Liver (tissue), 8 donors: ENCODE measurements at regions not wholly inside any gene's neighbourhood (a gene's known extent, or its start where the extent isn't known, plus 50 kb on each side); places are given as distances from the start of the nearest gene placed in this dataset.
"Not testable (repeated sequence)": the region's sequence is repeated elsewhere in the genome, so short reads cannot be mapped to it uniquely, and the experiment has no call there.

ENCODE experiments used
- DNase-seq: peaks from one replicate; pipeline ENCODE4 v3.0.0-alpha.2; 2017; ENCODE audit warnings: low spot score
- H3K27ac ChIP-seq, 2 donors: one replicate each; pipeline ENCODE4 v1.7.0; 2013; ENCODE audit warnings: inconsistent platforms in 2 of 2, low read length in 2 of 2, control low read depth in 1 of 2, low read depth in 1 of 2, mild to moderate bottlenecking in 1 of 2
- H3K27me3 ChIP-seq, 4 donors: one replicate each; pipeline versions ENCODE4 v1.6.1 to v1.7.0; 2013; ENCODE audit warnings: low read length in 3 of 4, inconsistent platforms in 1 of 4, mild to moderate bottlenecking in 1 of 4, moderate library complexity in 1 of 4; ENCODE audit not compliant: control insufficient read depth in 4 of 4, insufficient read depth in 4 of 4
- H3K36me3 ChIP-seq, 4 donors: one replicate each; pipeline versions ENCODE4 v1.6.1 to v1.7.0; 2013; ENCODE audit warnings: low read length in 3 of 4, mild to moderate bottlenecking in 3 of 4, low read depth in 1 of 4, moderate library complexity in 1 of 4; ENCODE audit not compliant: control insufficient read depth in 4 of 4, insufficient read depth in 3 of 4
- H3K4me1 ChIP-seq, 4 donors: one replicate each; pipeline versions ENCODE4 v1.6.1 to v1.7.0; 2013; ENCODE audit warnings: low read length in 3 of 4, mild to moderate bottlenecking in 3 of 4, moderate library complexity in 1 of 4; ENCODE audit not compliant: control insufficient read depth in 4 of 4, insufficient read depth in 4 of 4
- H3K4me3 ChIP-seq, 3 donors: one replicate each; pipeline versions ENCODE4 v1.6.1 to v1.7.0; 2013; ENCODE audit warnings: low read length in 3 of 3, control low read depth in 1 of 3, low read depth in 1 of 3, mild to moderate bottlenecking in 1 of 3
- H3K9ac ChIP-seq, 2 donors: one replicate each; pipeline ENCODE4 v1.7.0; 2013; ENCODE audit warnings: low read length in 2 of 2, mild to moderate bottlenecking in 2 of 2, moderate library complexity in 2 of 2, control low read depth in 1 of 2, low read depth in 1 of 2
- H3K9me3 ChIP-seq, 4 donors: one replicate each; pipeline versions ENCODE4 v1.6.1 to v1.7.0; 2013; ENCODE audit warnings: low read length in 3 of 4; ENCODE audit not compliant: control insufficient read depth in 4 of 4
- CTCF ChIP-seq: fragments of 150-350 bp; IDR thresholded peaks from 2 replicates; pipeline ENCODE4 v1.5.1; 2017; ENCODE audit warnings: improper control_type of control experiment, low read depth, low read length; ENCODE audit not compliant: missing input control
- EGR1 ChIP-seq, 2 donors: IDR thresholded peaks; 2 replicates each; pipeline ENCODE4 v1.6.1; 2016 to 2018; ENCODE audit warnings: antibody characterized with exemption in 2 of 2, low read depth in 2 of 2
- FOXA1 ChIP-seq: IDR thresholded peaks from 2 replicates; pipeline ENCODE4 v1.6.1; 2016; ENCODE audit warnings: antibody characterized with exemption
- FOXA2 ChIP-seq: IDR thresholded peaks from 2 replicates; pipeline ENCODE4 v1.6.1; 2016; ENCODE audit warnings: antibody characterized with exemption
- GABPA ChIP-seq, 2 donors: IDR thresholded peaks in 1 of 2; conservative IDR thresholded peaks in 1 of 2; 2 replicates each; pipeline ENCODE4 v1.6.1; 2016; ENCODE audit warnings: antibody characterized with exemption in 2 of 2, mild to moderate bottlenecking in 1 of 2, moderate library complexity in 1 of 2
- JUND ChIP-seq, 2 donors: IDR thresholded peaks; 2 replicates each; pipeline ENCODE4 v1.6.1; 2016; ENCODE audit warnings: antibody characterized with exemption in 2 of 2
- MAX ChIP-seq: IDR thresholded peaks from 2 replicates; pipeline ENCODE4 v1.6.1; 2016; ENCODE audit warnings: antibody characterized with exemption
- NR2F2 ChIP-seq: IDR thresholded peaks from 2 replicates; pipeline ENCODE4 v1.6.1; 2016; ENCODE audit warnings: antibody characterized with exemption
- RAD21 ChIP-seq, 2 donors: IDR thresholded peaks; 2 replicates each; pipeline ENCODE4 v1.6.1; 2016; ENCODE audit warnings: antibody characterized with exemption in 2 of 2, mild to moderate bottlenecking in 2 of 2
- RXRA ChIP-seq, 2 donors: IDR thresholded peaks; 2 replicates each; pipeline ENCODE4 v1.6.1; 2017 to 2018; ENCODE audit warnings: antibody characterized with exemption in 2 of 2, mild to moderate bottlenecking in 1 of 2
- SP1 ChIP-seq: IDR thresholded peaks from 2 replicates; pipeline ENCODE4 v1.6.1; 2018; ENCODE audit warnings: antibody characterized with exemption, mild to moderate bottlenecking
- TAF1 ChIP-seq: conservative IDR thresholded peaks from 2 replicates; pipeline ENCODE4 v1.6.1; 2016; ENCODE audit warnings: antibody characterized with exemption, mild to moderate bottlenecking
- ZBTB33 ChIP-seq: IDR thresholded peaks from 2 replicates; pipeline ENCODE4 v1.6.1; 2016; ENCODE audit warnings: antibody characterized with exemption
- WGBS: extraction: QIAGEN DNeasy Blood & Tissue Kit; methylation state at CpG from one replicate; pipeline ENCODE4 v1.1.7; 2013; 5-methylcytosine and 5-hydroxymethylcytosine counted together
- donor health status: healthy.
- donor health status: healthy.
- donor health status: healthy.
- donor health status: healthy.
- donor health status: healthy.

GRCh38 chr4:167986044-167986443 is 106.3 kb upstream of the ANXA10 start (continued):
- TF ChIP-seq CTCF (no peak), NR2F2 (no peak), FOXA1 (no peak), JUND (IDR thresholded peaks at IDR 0.05) (no peak), MAX (no peak)

- TF ChIP-seq FOXA2: no peak
- no peak for TF ChIP-seq SP1
- Histone ChIP-seq H3K36me3 (no peaks in the 10 kb centered on the region), H3K9me3 (no peaks in the 10 kb centered on the region), H3K4me3 (no peak overlapping the region), H3K27ac (no peak overlapping the region), H3K27me3 (no peaks in the 10 kb centered on the region), H3K4me1 (no peaks in the 10 kb centered on the region), H3K9ac (no peak overlapping the region)
- DNase-seq: no peak
- 76% methylated on average over 2 of the region's 2 CpGs for WGBS
Observed at GRCh38 chr4:167987285-167987684, 105.1 kb upstream of the ANXA10 start.

GRCh38 chr4:167989815-167990214 is 102.5 kb upstream of the ANXA10 start:
- TF ChIP-seq MAX (no peak), ZBTB33 (no peak), SP1 (no peak), TAF1 (no peak), EGR1 (IDR thresholded peaks at IDR 0.05; ENCODE audit: low read depth in 2 of 2) (no peak), GABPA (IDR thresholded peaks at IDR 0.05 in 1 of 2, conservative IDR thresholded peaks at IDR 0.05 in 1 of 2) (no peak), RXRA (IDR thresholded peaks at IDR 0.05) (no peak), RAD21 (IDR thresholded peaks at IDR 0.05) (no peak)
- Histone ChIP-seq H3K27ac (no peak overlapping the region), H3K9me3 (peaks cover 0 to 2% (median 0%) of the 10 kb centered on the region in 4 donors), H3K36me3 (no peaks in the 10 kb centered on the region), H3K27me3 (no peaks in the 10 kb centered on the region), H3K9ac (no peak overlapping the region), H3K4me3 (no peak overlapping the region), H3K4me1 (no peaks in the 10 kb centered on the region)
- 47% methylated on average over 2 of the region's 2 CpGs for WGBS
- no peak for DNase-seq

GRCh38 chr4:168008112-168008511 is 84.2 kb upstream of the ANXA10 start:
- H3K36me3 ChIP-seq, H3K9me3 ChIP-seq, H3K9ac ChIP-seq, H3K27ac ChIP-seq, DNase-seq, H3K4me1 ChIP-seq, H3K4me3 ChIP-seq, H3K27me3 ChIP-seq: not testable (repeated sequence)
- 89% methylated on average over 6 of the region's 6 CpGs for WGBS
